Hepatocyte (in vitro differentiated cells): ENCODE measurements at regions not wholly inside any gene's neighbourhood (a gene's known extent, or its start where the extent isn't known, plus 50 kb on each side); places are given as distances from the start of the nearest gene placed in this dataset.

Source experiments
- CTCF ChIP-seq: fragments of 200-600 bp; sonication (generic); IDR thresholded peaks from 2 replicates; pipeline ENCODE4 v1.5.1; 2016; ENCODE audit warnings: antibody characterized with exemption, mild to moderate bottlenecking; ENCODE audit not compliant: poor library complexity
- EZH2 ChIP-seq: fragments of 200-600 bp; sonication (generic); IDR thresholded peaks from 2 replicates; pipeline ENCODE4 v1.6.1; 2016; ENCODE audit warnings: antibody characterized with exemption, mild to moderate bottlenecking, borderline replicate concordance

- TF ChIP-seq CTCF (no peak), EZH2 (no peak)
Observed at GRCh38 chr4:124177647-124178425, 534.7 kb downstream of the ANKRD50 start.
